GM18499 (cell line): ENCODE measurements at regions not wholly inside any gene's neighbourhood (a gene's known extent, or its start where the extent isn't known, plus 50 kb on each side); places are given as distances from the start of the nearest gene placed in this dataset.
A peak's percentile ranks its signal among the peaks of the same experiment; 100 is the strongest.

Experiments
- ATAC-seq: cut with Tn5 transposase; IDR thresholded peaks from one replicate; pipeline ENCODE4 v1.9.1; 2021; ENCODE audit warnings: moderate number of reproducible peaks; ENCODE audit not compliant: insufficient read depth, unreplicated experiment

- no peak for ATAC-seq
Observed at GRCh38 chr9:107888773-107889227, 399.2 kb upstream of the KLF4 start.

GRCh38 chr9:107886826-107887225 lies 397.3 kb upstream of the KLF4 start:
- no peak for ATAC-seq

- peak; percentile 82 for ATAC-seq
Observed at GRCh38 chr9:107883496-107884124, 394.0 kb upstream of the KLF4 start.

- no peak for ATAC-seq
Observed at GRCh38 chr9:107881626-107882300, 392.2 kb upstream of the KLF4 start.

- ATAC-seq = no peak
Observed at GRCh38 chr9:107878462-107878861, 388.9 kb upstream of the KLF4 start.

GRCh38 chr9:107875571-107875980 lies 386.0 kb upstream of the KLF4 start:
- no peak for ATAC-seq

GRCh38 chr9:107874591-107875369 lies 385.2 kb upstream of the KLF4 start:
- ATAC-seq = peak; percentile 85

GRCh38 chr9:107874137-107874536 lies 384.6 kb upstream of the KLF4 start:
- ATAC-seq = peak; percentile 10

GRCh38 chr9:107872457-107873192 lies 383.1 kb upstream of the KLF4 start:
- no peak for ATAC-seq

- no peak for ATAC-seq
Observed at GRCh38 chr9:107870927-107871680, 381.5 kb upstream of the KLF4 start.

- ATAC-seq = no peak
Observed at GRCh38 chr9:107870221-107870620, 380.7 kb upstream of the KLF4 start.

GRCh38 chr9:107869111-107869510 lies 379.5 kb upstream of the KLF4 start:
- no peak for ATAC-seq

- no peak for ATAC-seq
Observed at GRCh38 chr9:107868186-107868585, 378.6 kb upstream of the KLF4 start.

GRCh38 chr9:107867738-107868137 lies 378.2 kb upstream of the KLF4 start:
- ATAC-seq = no peak

GRCh38 chr9:107866711-107867311 lies 377.2 kb upstream of the KLF4 start:
- ATAC-seq = no peak

- ATAC-seq = no peak
Observed at GRCh38 chr9:107863396-107863795, 373.8 kb upstream of the KLF4 start.

GRCh38 chr9:107862881-107863280 lies 373.3 kb upstream of the KLF4 start:
- no peak for ATAC-seq

GRCh38 chr9:107862323-107862722 lies 372.8 kb upstream of the KLF4 start:
- ATAC-seq = no peak

- ATAC-seq = no peak
Observed at GRCh38 chr9:107861075-107861474, 371.5 kb upstream of the KLF4 start.
